ENCODE measurements at regions not wholly inside any gene's neighbourhood (a gene's known extent, or its start where the extent isn't known, plus 50 kb on each side); places are given as distances from the start of the nearest gene placed in this dataset.

GRCh38 chr1:221981461-221981860, 239.6 kb upstream of the DUSP10 start (continued):
- TF ChIP-seq, protein P1, sequence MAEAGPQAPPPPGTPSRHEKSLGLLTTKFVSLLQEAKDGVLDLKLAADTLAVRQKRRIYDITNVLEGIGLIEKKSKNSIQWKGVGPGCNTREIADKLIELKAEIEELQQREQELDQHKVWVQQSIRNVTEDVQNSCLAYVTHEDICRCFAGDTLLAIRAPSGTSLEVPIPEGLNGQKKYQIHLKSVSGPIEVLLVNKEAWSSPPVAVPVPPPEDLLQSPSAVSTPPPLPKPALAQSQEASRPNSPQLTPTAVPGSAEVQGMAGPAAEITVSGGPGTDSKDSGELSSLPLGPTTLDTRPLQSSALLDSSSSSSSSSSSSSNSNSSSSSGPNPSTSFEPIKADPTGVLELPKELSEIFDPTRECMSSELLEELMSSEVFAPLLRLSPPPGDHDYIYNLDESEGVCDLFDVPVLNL (CRISPR knock-in tag; IDR thresholded peaks at IDR 0.05; ENCODE audit: borderline replicate concordance, low read depth), result no peak
- no peak for TF ChIP-seq STAT6 (CRISPR knock-in tag; conservative IDR thresholded peaks at IDR 0.05; ENCODE audit: low read depth)

GRCh38 chr1:221979444-221980032, 237.6 kb upstream of the DUSP10 start:
- Mint-ChIP-seq H3K4me1 (peaks cover 59% of the 10 kb centered on the region), H3K27ac (peak overlapping the region; percentile 81), H3K9me3 (peaks cover 13% of the 10 kb centered on the region), H3K4me3 (no peak overlapping the region), H3K27me3 (ENCODE audit: low read depth) (peaks cover 3% of the 10 kb centered on the region; the same call in 1 of the 2 replicates), H3K36me3 (peaks cover 11% of the 10 kb centered on the region; the same call in 1 of the 2 replicates)
- ATAC-seq (peak; percentile 28), DNase-seq (ENCODE audit: low spot score) (no peak)
- TF ChIP-seq EMX1 (CRISPR knock-in tag; IDR thresholded peaks at IDR 0.05), result no peak
- TF ChIP-seq, protein P2, sequence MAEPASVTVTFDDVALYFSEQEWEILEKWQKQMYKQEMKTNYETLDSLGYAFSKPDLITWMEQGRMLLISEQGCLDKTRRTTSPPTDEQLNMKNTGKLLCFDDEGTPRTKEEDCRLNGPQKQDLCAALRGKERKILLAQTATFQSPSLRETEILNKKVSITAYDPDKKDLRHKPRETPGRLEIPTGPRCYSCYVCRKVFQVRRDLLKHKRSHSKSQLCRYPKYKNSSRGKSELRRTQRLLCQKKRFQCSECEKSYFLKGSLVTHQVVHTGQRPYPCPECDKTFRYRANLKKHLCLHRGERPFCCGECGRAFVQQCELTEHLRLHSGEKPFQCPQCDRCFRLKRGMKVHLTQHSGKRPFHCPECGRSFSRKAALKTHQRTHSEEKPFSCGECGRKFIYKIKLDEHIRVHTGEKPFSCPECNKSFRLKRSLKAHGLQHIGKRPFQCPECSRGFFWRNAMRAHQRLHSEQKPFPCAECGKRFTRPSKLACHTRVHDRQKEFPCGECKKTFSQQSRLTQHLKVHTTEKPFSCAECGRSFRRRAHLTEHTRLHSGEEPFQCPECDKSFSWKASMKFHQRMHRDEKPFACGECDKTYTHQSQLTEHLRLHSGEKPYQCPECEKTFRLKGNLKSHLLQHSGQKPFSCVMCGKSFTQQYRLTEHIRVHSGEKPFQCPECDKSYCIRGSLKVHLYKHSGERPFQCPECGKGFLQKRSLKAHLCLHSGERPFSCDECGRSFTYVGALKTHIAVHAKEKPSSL (CRISPR knock-in tag; conservative IDR thresholded peaks at IDR 0.05), result no peak
- TF ChIP-seq MYBL2 (CRISPR knock-in tag; IDR thresholded peaks at IDR 0.05), result no peak
- no peak for TF ChIP-seq ZNF232 (CRISPR knock-in tag; IDR thresholded peaks at IDR 0.05)
- TF ChIP-seq ELF4 (CRISPR knock-in tag; IDR thresholded peaks at IDR 0.05; ENCODE audit: low read depth), result no peak
- no peak for TF ChIP-seq CTCF (IDR thresholded peaks at IDR 0.05)
- TF ChIP-seq, protein P3, sequence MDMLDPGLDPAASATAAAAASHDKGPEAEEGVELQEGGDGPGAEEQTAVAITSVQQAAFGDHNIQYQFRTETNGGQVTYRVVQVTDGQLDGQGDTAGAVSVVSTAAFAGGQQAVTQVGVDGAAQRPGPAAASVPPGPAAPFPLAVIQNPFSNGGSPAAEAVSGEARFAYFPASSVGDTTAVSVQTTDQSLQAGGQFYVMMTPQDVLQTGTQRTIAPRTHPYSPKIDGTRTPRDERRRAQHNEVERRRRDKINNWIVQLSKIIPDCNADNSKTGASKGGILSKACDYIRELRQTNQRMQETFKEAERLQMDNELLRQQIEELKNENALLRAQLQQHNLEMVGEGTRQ (CRISPR knock-in tag; IDR thresholded peaks at IDR 0.05), result no peak
- no peak for TF ChIP-seq IRF2 (CRISPR knock-in tag; IDR thresholded peaks at IDR 0.05; ENCODE audit: borderline replicate concordance, low read depth)
- TF ChIP-seq NFYB (CRISPR knock-in tag; conservative IDR thresholded peaks at IDR 0.05; ENCODE audit: low read depth), result no peak
- TF ChIP-seq, protein P4, sequence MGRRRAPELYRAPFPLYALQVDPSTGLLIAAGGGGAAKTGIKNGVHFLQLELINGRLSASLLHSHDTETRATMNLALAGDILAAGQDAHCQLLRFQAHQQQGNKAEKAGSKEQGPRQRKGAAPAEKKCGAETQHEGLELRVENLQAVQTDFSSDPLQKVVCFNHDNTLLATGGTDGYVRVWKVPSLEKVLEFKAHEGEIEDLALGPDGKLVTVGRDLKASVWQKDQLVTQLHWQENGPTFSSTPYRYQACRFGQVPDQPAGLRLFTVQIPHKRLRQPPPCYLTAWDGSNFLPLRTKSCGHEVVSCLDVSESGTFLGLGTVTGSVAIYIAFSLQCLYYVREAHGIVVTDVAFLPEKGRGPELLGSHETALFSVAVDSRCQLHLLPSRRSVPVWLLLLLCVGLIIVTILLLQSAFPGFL (CRISPR knock-in tag; IDR thresholded peaks at IDR 0.05; ENCODE audit: borderline replicate concordance), result no peak
- no peak for TF ChIP-seq FOXP1 (CRISPR knock-in tag; IDR thresholded peaks at IDR 0.05; ENCODE audit: borderline replicate concordance)
- ChIA-PET POLR2A (no interaction called here), CTCF (interaction anchor here (0.6 to 1.8 kb wide), 9 partner anchors 12 to 347 kb away, joined by 3 to 10 read pairs (median 4); partner anchors contain the start of gene DUSP10)

Data from WTC11 (cell line).